GM12891 (cell line): ENCODE measurements at regions not wholly inside any gene's neighbourhood (a gene's known extent, or its start where the extent isn't known, plus 50 kb on each side); places are given as distances from the start of the nearest gene placed in this dataset.
"Not testable (repeated sequence)": the region's sequence is repeated elsewhere in the genome, so short reads cannot be mapped to it uniquely, and the experiment has no call there.

Source experiments
- POLR2A ChIP-seq: IDR thresholded peaks from 2 replicates; pipeline ENCODE4 v1.6.1; 2011; ENCODE audit warnings: low read depth, low read length, control low read depth
- POU2F2 ChIP-seq: IDR thresholded peaks from 2 replicates; pipeline ENCODE4 v1.6.1; 2011; ENCODE audit warnings: low read depth, mild to moderate bottlenecking, control low read depth, low read length, moderate library complexity

DNA sequence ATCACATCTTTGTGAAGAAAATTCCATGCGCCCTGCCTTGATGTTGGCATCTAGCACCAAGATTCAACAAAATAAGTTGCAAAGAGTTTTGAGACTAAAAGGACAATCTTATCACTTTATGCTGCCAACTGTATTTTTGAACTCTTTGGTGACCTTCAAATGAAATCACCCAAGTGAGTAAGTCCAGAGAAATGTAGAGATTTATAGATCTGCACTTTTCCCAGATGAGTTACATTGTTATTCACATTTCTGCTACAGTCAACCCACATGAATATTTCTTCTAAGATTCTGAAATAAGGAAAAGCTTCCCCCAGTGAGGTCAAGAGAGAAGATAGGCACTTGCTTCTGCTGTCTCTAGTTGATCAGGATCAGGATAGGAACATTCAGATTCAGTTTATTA, 1034.2 kb downstream of the PRIM2 start:
- TF ChIP-seq POLR2A, POU2F2: not testable (repeated sequence)
